IMR-90 (cell line): ENCODE measurements at regions not wholly inside any gene's neighbourhood (a gene's known extent, or its start where the extent isn't known, plus 50 kb on each side); places are given as distances from the start of the nearest gene placed in this dataset.
"Not testable (repeated sequence)": the region's sequence is repeated elsewhere in the genome, so short reads cannot be mapped to it uniquely, and the experiment has no call there.

Source experiments
- CEBPB ChIP-seq: IDR thresholded peaks from 2 replicates; pipeline ENCODE4 v1.6.1; 2012; ENCODE audit warnings: low read depth, low read length, improper control_type of control experiment
- MAFK ChIP-seq: IDR thresholded peaks from 2 replicates; pipeline ENCODE4 v1.6.1; 2012; ENCODE audit warnings: low read depth, low read length, improper control_type of control experiment
- POLR2A ChIP-seq: IDR thresholded peaks from 2 replicates; pipeline ENCODE4 v1.6.1; 2012; ENCODE audit warnings: mild to moderate bottlenecking, low read depth, low read length
- TF ChIP-seq, protein P1 (sequence below): conservative IDR thresholded peaks from 2 replicates; pipeline ENCODE4 v1.5.1; 2012; ENCODE audit warnings: mild to moderate bottlenecking, low read depth, low read length, improper control_type of control experiment

DNA sequence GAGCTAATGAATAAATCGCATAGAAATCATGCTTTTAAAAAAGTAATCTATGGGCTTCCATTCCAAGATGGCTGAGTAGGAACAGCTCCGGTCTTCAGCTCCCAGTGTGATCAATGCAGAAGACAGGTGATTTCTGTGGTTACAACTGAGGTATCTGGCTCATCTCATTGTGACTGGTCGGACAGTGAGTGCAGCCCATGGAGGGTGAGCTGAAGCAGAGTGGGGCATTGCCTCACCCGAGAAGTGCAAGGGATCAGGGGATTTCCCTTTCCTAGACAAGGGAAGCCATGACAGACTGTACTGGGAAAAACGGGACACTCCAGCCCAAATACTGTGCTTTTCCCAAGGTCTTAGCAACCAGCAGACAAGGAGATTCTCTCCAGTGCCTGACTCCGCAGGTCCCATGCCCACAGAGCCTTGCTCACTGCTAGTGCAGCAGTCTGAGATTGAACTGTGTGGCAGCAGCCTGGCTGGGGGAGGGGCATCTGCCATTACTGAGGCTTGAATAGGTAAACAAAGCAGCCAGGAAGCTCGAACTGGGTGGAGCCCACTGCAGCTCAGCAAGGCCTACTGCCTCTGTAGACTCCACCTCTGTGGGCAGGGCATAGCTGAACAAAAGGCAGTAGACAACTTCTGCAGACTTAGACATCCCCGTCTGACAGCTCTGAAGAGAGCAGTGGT, 61.5 kb upstream of the PLAAT1 start:
- TF ChIP-seq POLR2A, MAFK, CEBPB: not testable (repeated sequence)
- TF ChIP-seq, protein P1, sequence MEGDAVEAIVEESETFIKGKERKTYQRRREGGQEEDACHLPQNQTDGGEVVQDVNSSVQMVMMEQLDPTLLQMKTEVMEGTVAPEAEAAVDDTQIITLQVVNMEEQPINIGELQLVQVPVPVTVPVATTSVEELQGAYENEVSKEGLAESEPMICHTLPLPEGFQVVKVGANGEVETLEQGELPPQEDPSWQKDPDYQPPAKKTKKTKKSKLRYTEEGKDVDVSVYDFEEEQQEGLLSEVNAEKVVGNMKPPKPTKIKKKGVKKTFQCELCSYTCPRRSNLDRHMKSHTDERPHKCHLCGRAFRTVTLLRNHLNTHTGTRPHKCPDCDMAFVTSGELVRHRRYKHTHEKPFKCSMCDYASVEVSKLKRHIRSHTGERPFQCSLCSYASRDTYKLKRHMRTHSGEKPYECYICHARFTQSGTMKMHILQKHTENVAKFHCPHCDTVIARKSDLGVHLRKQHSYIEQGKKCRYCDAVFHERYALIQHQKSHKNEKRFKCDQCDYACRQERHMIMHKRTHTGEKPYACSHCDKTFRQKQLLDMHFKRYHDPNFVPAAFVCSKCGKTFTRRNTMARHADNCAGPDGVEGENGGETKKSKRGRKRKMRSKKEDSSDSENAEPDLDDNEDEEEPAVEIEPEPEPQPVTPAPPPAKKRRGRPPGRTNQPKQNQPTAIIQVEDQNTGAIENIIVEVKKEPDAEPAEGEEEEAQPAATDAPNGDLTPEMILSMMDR: not testable (repeated sequence)
